Lower leg skin (tissue), 3 donors: ENCODE measurements at regions not wholly inside any gene's neighbourhood (a gene's known extent, or its start where the extent isn't known, plus 50 kb on each side); places are given as distances from the start of the nearest gene placed in this dataset.

Experiments used
- CTCF ChIP-seq, 3 donors: fragments of 450-650 bp; IDR thresholded peaks; one replicate each; pipeline ENCODE4 v1.5.1; 2016; ENCODE audit warnings: antibody characterized with exemption in 3 of 3, mild to moderate bottlenecking in 3 of 3, moderate library complexity in 2 of 3
- POLR2A ChIP-seq, 2 donors: fragments of 450-650 bp; IDR thresholded peaks; one replicate each; pipeline ENCODE4 v1.6.1; 2016 to 2017; ENCODE audit warnings: antibody characterized with exemption in 2 of 2, mild to moderate bottlenecking in 1 of 2, moderate library complexity in 1 of 2

GRCh38 chr12:67573566-67573965 is 75.0 kb upstream of the DYRK2 start:
- TF ChIP-seq CTCF (IDR thresholded peaks at IDR 0.05), result no peak
- no peak for TF ChIP-seq POLR2A (IDR thresholded peaks at IDR 0.05)
